ENCODE measurements at regions not wholly inside any gene's neighbourhood (a gene's known extent, or its start where the extent isn't known, plus 50 kb on each side); places are given as distances from the start of the nearest gene placed in this dataset.
"Not testable (repeated sequence)": the region's sequence is repeated elsewhere in the genome, so short reads cannot be mapped to it uniquely, and the experiment has no call there.

DNA sequence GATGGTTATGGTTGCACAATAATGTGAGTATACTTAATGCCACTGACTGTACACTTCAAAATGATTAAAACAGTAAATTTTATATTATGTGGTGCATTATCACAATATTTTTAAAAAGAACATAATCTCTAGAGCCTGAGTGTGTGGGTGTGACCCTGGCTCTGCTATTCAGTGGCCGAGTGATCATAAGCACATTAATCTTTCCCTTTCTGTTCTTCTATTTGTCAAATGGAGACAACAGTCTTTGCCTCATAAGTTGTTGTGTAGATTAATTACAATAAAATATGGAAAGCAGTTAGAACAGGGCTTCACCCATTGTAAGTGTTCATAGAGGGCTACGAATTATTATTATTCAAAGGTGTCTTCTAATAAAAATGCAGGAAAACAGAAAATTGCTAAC lies 548.6 kb downstream of the HTR1B start:
- TF ChIP-seq, protein P1, sequence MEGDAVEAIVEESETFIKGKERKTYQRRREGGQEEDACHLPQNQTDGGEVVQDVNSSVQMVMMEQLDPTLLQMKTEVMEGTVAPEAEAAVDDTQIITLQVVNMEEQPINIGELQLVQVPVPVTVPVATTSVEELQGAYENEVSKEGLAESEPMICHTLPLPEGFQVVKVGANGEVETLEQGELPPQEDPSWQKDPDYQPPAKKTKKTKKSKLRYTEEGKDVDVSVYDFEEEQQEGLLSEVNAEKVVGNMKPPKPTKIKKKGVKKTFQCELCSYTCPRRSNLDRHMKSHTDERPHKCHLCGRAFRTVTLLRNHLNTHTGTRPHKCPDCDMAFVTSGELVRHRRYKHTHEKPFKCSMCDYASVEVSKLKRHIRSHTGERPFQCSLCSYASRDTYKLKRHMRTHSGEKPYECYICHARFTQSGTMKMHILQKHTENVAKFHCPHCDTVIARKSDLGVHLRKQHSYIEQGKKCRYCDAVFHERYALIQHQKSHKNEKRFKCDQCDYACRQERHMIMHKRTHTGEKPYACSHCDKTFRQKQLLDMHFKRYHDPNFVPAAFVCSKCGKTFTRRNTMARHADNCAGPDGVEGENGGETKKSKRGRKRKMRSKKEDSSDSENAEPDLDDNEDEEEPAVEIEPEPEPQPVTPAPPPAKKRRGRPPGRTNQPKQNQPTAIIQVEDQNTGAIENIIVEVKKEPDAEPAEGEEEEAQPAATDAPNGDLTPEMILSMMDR (IDR thresholded peaks at IDR 0.05; ENCODE audit: insufficient read depth, low read depth, low read length, missing control alignments), result no peak
- DNase-seq (ENCODE audit: low read depth), result no peak
- H3K4me3 ChIP-seq (ENCODE audit: low read length), result no peak overlapping the region

DNA sequence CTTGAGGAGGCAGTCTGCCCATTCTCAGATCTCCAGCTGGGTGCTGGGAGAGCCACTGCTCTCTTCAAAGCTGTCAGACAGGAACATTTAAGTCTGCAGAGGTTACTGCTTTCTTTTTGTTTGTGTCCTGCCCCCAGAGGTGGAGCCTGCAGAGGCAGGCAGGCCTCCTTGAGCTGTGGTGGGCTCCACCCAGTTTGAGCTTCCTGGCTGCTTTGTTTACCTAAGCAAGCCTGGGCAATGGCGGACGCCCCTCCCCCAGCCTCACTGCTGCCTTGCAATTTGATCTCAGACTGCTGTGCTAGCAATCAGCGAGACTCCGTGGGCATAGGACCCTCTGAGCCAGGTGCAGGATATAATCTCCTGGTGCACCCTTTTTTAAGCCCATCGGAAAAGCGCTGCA lies 557.8 kb downstream of the HTR1B start:
- DNase-seq (ENCODE audit: low read depth); H3K4me3 ChIP-seq (ENCODE audit: low read length): not testable (repeated sequence)

DNA sequence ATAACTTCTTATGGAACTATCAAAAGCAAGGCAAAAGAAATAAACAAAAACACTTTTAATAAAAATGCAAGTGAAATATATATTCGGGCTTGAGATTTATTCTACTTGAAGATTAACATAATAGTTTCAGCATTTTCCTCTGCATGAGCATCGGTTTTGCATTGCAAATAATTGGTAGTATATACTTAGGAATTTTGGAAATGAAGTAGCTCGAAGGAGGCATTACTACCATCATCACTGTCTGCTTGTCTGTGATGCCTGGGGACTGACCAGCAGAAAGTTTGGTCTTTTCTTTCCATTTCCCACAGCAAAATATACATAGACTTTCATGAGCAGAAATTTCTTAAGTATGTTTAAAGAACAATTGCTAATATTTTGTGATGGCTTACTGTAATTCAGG lies 570.7 kb downstream of the HTR1B start:
- DNase-seq (ENCODE audit: low read depth), result no peak
- TF ChIP-seq, protein P1 (IDR thresholded peaks at IDR 0.05; ENCODE audit: insufficient read depth, low read depth, low read length, missing control alignments), result no peak
- no peak overlapping the region for H3K4me3 ChIP-seq (ENCODE audit: low read length)

DNA sequence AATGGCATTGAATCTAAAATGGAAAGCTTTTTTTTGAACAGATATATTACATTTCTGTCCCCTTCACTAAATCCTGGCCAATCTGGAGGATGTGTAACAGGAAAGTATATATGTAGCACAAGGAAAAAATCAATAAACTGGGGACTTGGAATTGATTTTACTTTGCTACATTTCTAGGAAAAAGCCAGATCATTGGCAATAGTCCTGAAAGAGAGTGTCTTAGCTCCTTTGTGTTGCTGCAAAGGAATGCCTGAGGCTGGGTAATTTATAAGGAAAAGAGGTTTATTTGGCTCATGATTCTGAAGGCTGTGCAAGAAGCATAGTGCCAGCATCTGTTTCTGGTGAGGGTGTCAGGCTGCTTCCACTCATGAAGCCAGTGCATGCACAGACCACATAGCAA lies 574.9 kb downstream of the HTR1B start:
- H3K4me3 ChIP-seq (ENCODE audit: low read length), result no peak overlapping the region
- DNase-seq (ENCODE audit: low read depth), result no peak
- TF ChIP-seq, protein P1 (IDR thresholded peaks at IDR 0.05; ENCODE audit: insufficient read depth, low read depth, low read length, missing control alignments), result no peak

DNA sequence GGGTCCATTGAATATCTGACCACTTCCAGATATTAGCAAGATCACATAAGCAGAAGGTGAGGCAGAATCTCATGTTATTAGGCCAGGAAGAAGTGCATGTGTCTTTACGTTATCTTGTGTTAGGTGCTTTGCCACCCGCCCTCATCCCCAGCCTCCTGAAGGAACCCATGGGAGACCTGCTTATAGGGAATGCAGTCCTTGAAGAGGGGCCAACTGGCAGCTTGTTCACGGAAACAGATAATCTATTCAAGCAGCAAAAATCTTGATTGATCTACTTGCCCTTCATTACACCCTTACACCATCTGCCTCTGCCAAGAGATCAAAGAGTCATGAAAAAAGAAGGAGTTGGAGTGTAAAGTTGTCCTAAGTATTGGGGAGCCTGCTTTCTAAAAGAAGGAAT lies 576.4 kb downstream of the HTR1B start:
- TF ChIP-seq, protein P1 (IDR thresholded peaks at IDR 0.05; ENCODE audit: insufficient read depth, low read depth, low read length, missing control alignments), result no peak
- H3K4me3 ChIP-seq (ENCODE audit: low read length), result no peak overlapping the region
- no peak for DNase-seq (ENCODE audit: low read depth)

DNA sequence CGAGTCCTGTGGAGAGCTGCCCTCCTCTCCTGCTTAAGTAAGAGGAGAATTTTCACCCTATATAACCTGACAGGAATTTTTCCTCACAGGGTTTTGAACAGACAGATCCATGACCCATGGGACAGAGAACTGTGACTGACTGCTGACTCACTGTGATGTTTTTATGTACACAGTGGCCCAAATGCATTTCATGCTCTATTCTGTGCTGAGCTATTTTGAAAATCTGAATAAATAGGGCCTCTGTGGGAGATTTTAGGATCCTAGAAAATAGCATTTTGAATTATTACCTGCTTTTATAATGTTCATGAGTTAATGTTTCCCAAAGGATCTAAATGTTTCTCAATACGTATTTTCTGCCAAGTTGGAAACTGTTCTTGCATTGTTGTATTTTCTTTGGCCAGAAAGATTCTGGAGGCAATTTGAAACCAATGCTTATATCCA lies 577.4 kb downstream of the HTR1B start:
- TF ChIP-seq, protein P1 (IDR thresholded peaks at IDR 0.05; ENCODE audit: insufficient read depth, low read depth, low read length, missing control alignments), result no peak
- peak; percentile 77 for DNase-seq (ENCODE audit: low read depth)
- no peak overlapping the region for H3K4me3 ChIP-seq (ENCODE audit: low read length)

DNA sequence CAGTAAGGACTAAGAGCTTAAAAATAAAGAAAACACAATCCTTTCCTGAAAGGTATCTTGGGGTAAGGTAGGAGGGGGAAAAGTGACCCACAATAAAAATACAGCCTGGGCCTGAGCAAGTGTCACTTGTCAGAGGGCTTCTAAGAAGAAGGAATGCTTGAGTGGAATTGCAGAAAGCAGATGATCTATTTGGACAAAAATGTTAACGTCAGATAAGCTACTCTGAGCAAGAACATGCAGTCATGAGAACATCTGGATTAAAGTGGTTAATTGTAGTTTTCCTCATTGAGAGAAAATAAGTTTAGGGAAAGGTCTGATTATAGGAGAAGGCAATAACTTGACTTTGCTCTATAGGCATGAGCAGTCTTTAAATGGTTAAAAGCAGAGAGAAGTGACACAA lies 581.9 kb downstream of the HTR1B start:
- TF ChIP-seq, protein P1 (IDR thresholded peaks at IDR 0.05; ENCODE audit: insufficient read depth, low read depth, low read length, missing control alignments), result no peak
- H3K4me3 ChIP-seq (ENCODE audit: low read length), result no peak overlapping the region
- DNase-seq (ENCODE audit: low read depth), result no peak

Measured in epithelial cell of esophagus (primary cell).